GM23338 (cell line): ENCODE measurements at regions not wholly inside any gene's neighbourhood (a gene's known extent, or its start where the extent isn't known, plus 50 kb on each side); places are given as distances from the start of the nearest gene placed in this dataset.
"Not testable (repeated sequence)": the region's sequence is repeated elsewhere in the genome, so short reads cannot be mapped to it uniquely, and the experiment has no call there.

Source experiments
- ATAC-seq: fragments of 200-7000 bp; cut with Tn5 transposase; 3 replicates; pipeline ENCODE4 v1.9.1; 2020
- DNase-seq: peaks from one replicate; pipeline ENCODE4 v3.0.0-alpha.2; 2015; ENCODE audit warnings: low spot score
- H2AFZ ChIP-seq: fragments of 200-600 bp; sonication (generic); 2 replicates; pipeline ENCODE4 v1.8.0; 2016; ENCODE audit warnings: antibody characterized with exemption, mild to moderate bottlenecking, moderate library complexity
- H3F3A ChIP-seq: fragments of 200-600 bp; sonication (generic); replicated peaks from 2 replicates; pipeline ENCODE4 v1.8.0; 2017; ENCODE audit warnings: antibody characterized with exemption, mixed run types, low read depth
- H3K27ac ChIP-seq: fragments of 200-600 bp; sonication (generic); 2 replicates; pipeline ENCODE4 v1.6.1; 2016; ENCODE audit warnings: low read depth
- H3K27me3 ChIP-seq: fragments of 200-600 bp; sonication (generic); 2 replicates; pipeline ENCODE4 v1.8.0; 2016; ENCODE audit warnings: mild to moderate bottlenecking, mixed run types, moderate library complexity; ENCODE audit not compliant: insufficient read depth
- H3K36me3 ChIP-seq: fragments of 200-600 bp; sonication (generic); 2 replicates; pipeline ENCODE4 v1.8.0; 2016; ENCODE audit warnings: mild to moderate bottlenecking; ENCODE audit not compliant: insufficient read depth
- H3K4me1 ChIP-seq: fragments of 200-600 bp; sonication (generic); 2 replicates; pipeline ENCODE4 v1.8.0; 2016; ENCODE audit warnings: mild to moderate bottlenecking, moderate library complexity; ENCODE audit not compliant: insufficient read depth
- H3K4me2 ChIP-seq: fragments of 200-600 bp; sonication (generic); 2 replicates; pipeline ENCODE4 v1.7.1; 2017; ENCODE audit warnings: mixed run types
- H3K4me3 ChIP-seq: fragments of 200-600 bp; sonication (generic); 2 replicates; pipeline ENCODE4 v1.6.1; 2016; ENCODE audit warnings: mixed run types
- H3K79me2 ChIP-seq: fragments of 200-600 bp; sonication (generic); replicated peaks from 2 replicates; pipeline ENCODE4 v1.8.0; 2017; ENCODE audit warnings: mild to moderate bottlenecking; ENCODE audit not compliant: insufficient read depth
- H3K9me2 ChIP-seq: fragments of 200-600 bp; sonication (generic); 2 replicates; pipeline ENCODE4 v1.8.0; 2017; ENCODE audit not compliant: insufficient read depth
- H4K20me1 ChIP-seq: fragments of 200-600 bp; sonication (generic); replicated peaks from 2 replicates; pipeline ENCODE4 v1.8.0; 2017; ENCODE audit warnings: mild to moderate bottlenecking; ENCODE audit not compliant: insufficient read depth
- H3K27ac Mint-ChIP-seq: 2 replicates; pipeline ENCODE4 v1.8.0; 2020; ENCODE audit warnings: inconsistent platforms, mild to moderate bottlenecking, moderate library complexity, mixed read lengths
- H3K27me3 Mint-ChIP-seq: 3 replicates; pipeline ENCODE4 v1.8.0; 2022; ENCODE audit warnings: low read depth, mild to moderate bottlenecking, moderate library complexity, mixed read lengths, inconsistent platforms; ENCODE audit not compliant: insufficient read depth, poor library complexity
- H3K36me3 Mint-ChIP-seq: 3 replicates; pipeline ENCODE4 v1.8.0; 2021; ENCODE audit warnings: low read depth, mild to moderate bottlenecking, inconsistent platforms, moderate library complexity, mixed read lengths
- H3K4me1 Mint-ChIP-seq: 3 replicates; pipeline ENCODE4 v1.8.0; 2020; ENCODE audit warnings: mild to moderate bottlenecking, inconsistent platforms, mixed read lengths
- H3K4me3 Mint-ChIP-seq: 3 replicates; pipeline ENCODE4 v1.8.0; 2021; ENCODE audit warnings: moderate library complexity, mild to moderate bottlenecking, inconsistent platforms, mixed read lengths
- H3K9me3 Mint-ChIP-seq: 3 replicates; pipeline ENCODE4 v1.8.0; 2020; ENCODE audit warnings: moderate library complexity, mild to moderate bottlenecking, inconsistent platforms, mixed read lengths
- EZH2 ChIP-seq: fragments of 200-600 bp; sonication (generic); IDR thresholded peaks from one replicate; pipeline ENCODE4 v1.8.0; 2017; ENCODE audit warnings: antibody characterized with exemption, mild to moderate bottlenecking, low read depth; ENCODE audit not compliant: unreplicated experiment
- JUNB ChIP-seq: IDR thresholded peaks from one replicate; pipeline ENCODE4 v1.6.1; 2016; ENCODE audit warnings: antibody characterized with exemption; ENCODE audit not compliant: unreplicated experiment
- STAT1 ChIP-seq: IDR thresholded peaks from one replicate; pipeline ENCODE4 v1.6.1; 2016; ENCODE audit warnings: antibody characterized with exemption; ENCODE audit not compliant: unreplicated experiment
- ZNF331 ChIP-seq: fragments of 250-450 bp; sonication (Bioruptor Pico); IDR thresholded peaks from 2 replicates; pipeline ENCODE4 v1.5.0; 2020; ENCODE audit warnings: low read depth, mild to moderate bottlenecking, moderate library complexity
- ZNF462 ChIP-seq: fragments of 250-450 bp; sonication (Bioruptor Pico); IDR thresholded peaks from 2 replicates; pipeline ENCODE4 v1.5.0; 2020; ENCODE audit warnings: mild to moderate bottlenecking, moderate library complexity

DNA sequence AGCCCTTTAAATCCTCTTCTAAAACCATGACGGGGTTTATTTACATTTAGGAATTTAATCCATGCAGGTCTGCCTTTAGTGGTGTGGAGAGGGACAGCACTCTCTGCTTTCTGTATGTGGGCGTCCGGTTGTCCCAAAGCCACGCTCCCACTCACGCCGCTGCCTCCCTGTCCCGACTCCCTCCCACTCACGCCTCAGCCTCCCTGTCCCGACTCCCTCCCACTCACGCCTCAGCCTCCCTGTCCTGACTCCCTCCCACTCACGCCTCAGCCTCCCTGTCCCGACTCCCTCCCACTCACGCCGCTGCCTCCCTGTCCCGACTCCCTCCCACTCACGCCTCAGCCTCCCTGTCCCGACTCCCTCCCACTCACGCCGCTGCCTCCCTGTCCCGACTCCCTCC lies 71.2 kb downstream of the FOXL3 start:
- not testable (repeated sequence) for H3K4me1 ChIP-seq, H3K27ac ChIP-seq, H3K9me2 ChIP-seq, H3K4me3 ChIP-seq, H3K36me3 Mint-ChIP-seq, H3K4me3 Mint-ChIP-seq, H3K27me3 ChIP-seq, H3K4me2 ChIP-seq, H3F3A ChIP-seq, H3K27ac Mint-ChIP-seq, DNase-seq, H3K9me3 Mint-ChIP-seq, H4K20me1 ChIP-seq, H3K27me3 Mint-ChIP-seq, ATAC-seq, H2AFZ ChIP-seq, H3K36me3 ChIP-seq, H3K79me2 ChIP-seq
- H3K4me1 Mint-ChIP-seq, result peaks cover 22% of the 10 kb centered on the region

- ATAC-seq (no peak), DNase-seq (no peak)
- no peak overlapping the region for H3K27ac ChIP-seq
- Mint-ChIP-seq H3K4me1 (peaks cover 28% of the 10 kb centered on the region), H3K27me3 (no peaks in the 10 kb centered on the region), H3K9me3 (no peaks in the 10 kb centered on the region; the same call in 2 of the 3 replicates), H3K4me3 (no peak overlapping the region), H3K36me3 (peaks cover 3% of the 10 kb centered on the region; the same call in 2 of the 3 replicates), H3K27ac (no peak overlapping the region)
- no peak overlapping the region for H3K4me3 ChIP-seq
- H3K79me2 ChIP-seq, result no peaks in the 10 kb centered on the region
- 0 out of 2 replicates have a peak, but pooled peaks cover 4% of the 10 kb centered on the region for H3K4me1 ChIP-seq
- no peaks in the 10 kb centered on the region for H4K20me1 ChIP-seq
- H3F3A ChIP-seq, result no peaks in the 10 kb centered on the region
- H3K27me3 ChIP-seq, result no peaks in the 10 kb centered on the region
- no peak overlapping the region for H3K4me2 ChIP-seq
- no peak overlapping the region for H2AFZ ChIP-seq
- H3K9me2 ChIP-seq, result no peaks in the 10 kb centered on the region
- no peaks in the 10 kb centered on the region for H3K36me3 ChIP-seq
- no peak for TF ChIP-seq JUNB
- no peak for TF ChIP-seq ZNF331 (CRISPR knock-in tag)
- no peak for TF ChIP-seq STAT1
- no peak for TF ChIP-seq ZNF462 (CRISPR knock-in tag)
- no peak for TF ChIP-seq EZH2
These were observed 71.9 kb downstream of the FOXL3 start for GRCh38 chr7:361680-362401.
